ENCODE measurements at regions not wholly inside any gene's neighbourhood (a gene's known extent, or its start where the extent isn't known, plus 50 kb on each side); places are given as distances from the start of the nearest gene placed in this dataset.
A peak's percentile ranks its signal among the peaks of the same experiment; 100 is the strongest.

DNA sequence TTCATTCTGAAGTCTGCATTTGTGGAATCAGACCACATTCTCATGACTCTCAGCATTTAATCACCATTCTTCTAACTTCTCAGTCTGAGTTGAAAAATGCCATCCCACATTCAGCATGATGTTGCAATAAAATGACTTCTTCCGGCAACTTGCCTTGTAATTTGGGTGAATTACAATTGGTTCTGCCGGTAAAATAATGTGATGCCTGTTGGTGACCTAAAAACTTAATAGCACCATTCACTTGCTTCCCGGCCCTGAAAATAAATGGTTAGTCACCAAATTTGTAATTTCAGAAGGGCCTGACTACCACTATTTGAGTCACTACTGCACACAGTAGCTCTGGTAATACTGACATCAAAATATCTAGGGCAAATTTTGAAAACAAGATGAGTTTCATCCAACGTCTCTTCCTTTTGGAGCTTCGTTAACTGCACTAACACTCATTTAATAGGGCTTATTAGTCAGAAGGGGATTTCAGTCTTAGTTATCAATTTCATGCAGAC is 637.1 kb upstream of the CHAC2 start:
- FAIRE-seq, result peak; percentile 49
- TF ChIP-seq, protein P1, sequence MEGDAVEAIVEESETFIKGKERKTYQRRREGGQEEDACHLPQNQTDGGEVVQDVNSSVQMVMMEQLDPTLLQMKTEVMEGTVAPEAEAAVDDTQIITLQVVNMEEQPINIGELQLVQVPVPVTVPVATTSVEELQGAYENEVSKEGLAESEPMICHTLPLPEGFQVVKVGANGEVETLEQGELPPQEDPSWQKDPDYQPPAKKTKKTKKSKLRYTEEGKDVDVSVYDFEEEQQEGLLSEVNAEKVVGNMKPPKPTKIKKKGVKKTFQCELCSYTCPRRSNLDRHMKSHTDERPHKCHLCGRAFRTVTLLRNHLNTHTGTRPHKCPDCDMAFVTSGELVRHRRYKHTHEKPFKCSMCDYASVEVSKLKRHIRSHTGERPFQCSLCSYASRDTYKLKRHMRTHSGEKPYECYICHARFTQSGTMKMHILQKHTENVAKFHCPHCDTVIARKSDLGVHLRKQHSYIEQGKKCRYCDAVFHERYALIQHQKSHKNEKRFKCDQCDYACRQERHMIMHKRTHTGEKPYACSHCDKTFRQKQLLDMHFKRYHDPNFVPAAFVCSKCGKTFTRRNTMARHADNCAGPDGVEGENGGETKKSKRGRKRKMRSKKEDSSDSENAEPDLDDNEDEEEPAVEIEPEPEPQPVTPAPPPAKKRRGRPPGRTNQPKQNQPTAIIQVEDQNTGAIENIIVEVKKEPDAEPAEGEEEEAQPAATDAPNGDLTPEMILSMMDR (optimal IDR thresholded peaks at IDR 0.05 in 1 of 3, IDR thresholded peaks at IDR 0.05 in 1 of 3, conservative IDR thresholded peaks at IDR 0.05 in 1 of 3; ENCODE audit: extremely low read depth in 1 of 3, insufficient read depth in 2 of 3, low read length in 3 of 3), result no peak
- no peak for TF ChIP-seq EZH2 (IDR thresholded peaks at IDR 0.05; ENCODE audit: low read length)
- Histone ChIP-seq H3K4me2 (ENCODE audit: control insufficient read depth, extremely low read depth, insufficient read depth, low read depth, low read length) (peak overlapping the region; percentile 54), H3K4me3 (ENCODE audit: control insufficient read depth in 2 of 3, extremely low read depth in 1 of 3, insufficient read depth in 2 of 3, low read depth in 1 of 3, low read length in 3 of 3) (no peak overlapping the region), H2AFZ (ENCODE audit: control insufficient read depth, low read length) (no peak overlapping the region), H4K20me1 (ENCODE audit: control insufficient read depth, extremely low read depth, insufficient read depth, low read length) (no peaks in the 10 kb centered on the region), H3K9ac (ENCODE audit: control insufficient read depth, extremely low read depth, insufficient read depth, low read length) (no peak overlapping the region), H3K9me3 (ENCODE audit: control insufficient read depth, low read depth, low read length) (no peaks in the 10 kb centered on the region), H3K27me3 (ENCODE audit: control insufficient read depth, extremely low read depth, insufficient read depth, low read length) (no peaks in the 10 kb centered on the region), H3K36me3 (ENCODE audit: control insufficient read depth in 2 of 2, extremely low read depth in 1 of 2, insufficient read depth in 2 of 2, low read length in 2 of 2) (no peaks in the 10 kb centered on the region), H3K27ac (ENCODE audit: control insufficient read depth, insufficient read depth, low read length) (peak overlapping the region; percentile 51), H3K79me2 (ENCODE audit: control insufficient read depth, insufficient read depth, low read length) (no peaks in the 10 kb centered on the region), H3K9me1 (ENCODE audit: control insufficient read depth, extremely low read depth, insufficient read depth, low read length) (no peaks in the 10 kb centered on the region), H3K4me1 (ENCODE audit: control insufficient read depth, extremely low read depth, insufficient read depth, low read length) (peaks cover 28% of the 10 kb centered on the region)
- peak; percentile 25 for DNase-seq (ENCODE audit: low read depth, low spot score)
- dilution Hi-C loops (cut with MboI; ENCODE audit: extremely low pct_ligation_motif_present, low sequenced_read_pairs), result no loop called here

DNA sequence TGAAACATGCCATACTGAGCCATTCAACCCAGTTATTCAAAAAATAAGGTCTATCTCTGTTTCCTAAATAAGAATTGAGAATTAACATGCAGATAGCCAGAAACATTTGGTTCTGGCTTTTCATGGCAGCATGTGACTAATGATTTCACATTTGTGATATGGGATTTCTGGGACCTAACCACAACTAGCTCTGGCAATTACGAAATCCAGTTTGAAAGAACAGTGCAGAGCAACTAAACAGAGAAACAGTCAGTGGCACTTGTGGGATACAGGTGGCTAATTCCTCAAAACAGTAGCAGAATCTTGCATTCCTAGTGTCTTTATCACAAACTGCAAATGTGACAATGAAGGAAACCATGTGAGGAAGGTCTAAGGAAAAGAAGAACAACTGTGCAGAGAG is 637.8 kb upstream of the CHAC2 start:
- Histone ChIP-seq H3K36me3 (ENCODE audit: control insufficient read depth in 2 of 2, extremely low read depth in 1 of 2, insufficient read depth in 2 of 2, low read length in 2 of 2) (no peaks in the 10 kb centered on the region), H3K4me3 (ENCODE audit: control insufficient read depth in 2 of 3, extremely low read depth in 1 of 3, insufficient read depth in 2 of 3, low read depth in 1 of 3, low read length in 3 of 3) (no peak overlapping the region), H3K27ac (ENCODE audit: control insufficient read depth, insufficient read depth, low read length) (peak overlapping the region; percentile 51), H3K9me1 (ENCODE audit: control insufficient read depth, extremely low read depth, insufficient read depth, low read length) (no peaks in the 10 kb centered on the region), H2AFZ (ENCODE audit: control insufficient read depth, low read length) (no peak overlapping the region), H4K20me1 (ENCODE audit: control insufficient read depth, extremely low read depth, insufficient read depth, low read length) (no peaks in the 10 kb centered on the region), H3K9ac (ENCODE audit: control insufficient read depth, extremely low read depth, insufficient read depth, low read length) (no peak overlapping the region), H3K4me2 (ENCODE audit: control insufficient read depth, extremely low read depth, insufficient read depth, low read depth, low read length) (peak overlapping the region; percentile 54), H3K9me3 (ENCODE audit: control insufficient read depth, low read depth, low read length) (no peaks in the 10 kb centered on the region), H3K4me1 (ENCODE audit: control insufficient read depth, extremely low read depth, insufficient read depth, low read length) (peaks cover 28% of the 10 kb centered on the region), H3K27me3 (ENCODE audit: control insufficient read depth, extremely low read depth, insufficient read depth, low read length) (no peaks in the 10 kb centered on the region), H3K79me2 (ENCODE audit: control insufficient read depth, insufficient read depth, low read length) (no peaks in the 10 kb centered on the region)
- DNase-seq (ENCODE audit: low read depth, low spot score) (peak; percentile 65), FAIRE-seq (peak; percentile 90)
- no peak for TF ChIP-seq EZH2 (IDR thresholded peaks at IDR 0.05; ENCODE audit: low read length)
- TF ChIP-seq, protein P1 (optimal IDR thresholded peaks at IDR 0.05 in 1 of 3, IDR thresholded peaks at IDR 0.05 in 1 of 3, conservative IDR thresholded peaks at IDR 0.05 in 1 of 3; ENCODE audit: extremely low read depth in 1 of 3, insufficient read depth in 2 of 3, low read length in 3 of 3), result no peak
- dilution Hi-C loops (cut with MboI; ENCODE audit: extremely low pct_ligation_motif_present, low sequenced_read_pairs), result no loop called here
